Endothelial cell of umbilical vein (primary cell): ENCODE measurements at regions not wholly inside any gene's neighbourhood (a gene's known extent, or its start where the extent isn't known, plus 50 kb on each side); places are given as distances from the start of the nearest gene placed in this dataset.

Experiments used
- BruUV-seq: library from RNA; stranded (reverse); fragments of 400-500 nt; replicated peaks from 2 replicates; lab custom pipeline; 2021; lab: Mats Ljungman, UMichigan
- CTCF ChIA-PET: fragments of 300-600, 350-600 bp; sonication (Branson Sonifier 250); formaldehyde crosslinking; loops from one replicate; lab custom pipeline; 2021; ENCODE audit warnings: antibody characterized with exemption, inconsistent platforms; lab: Charles Lee
- POLR2A ChIA-PET: fragments of 300-600, 350-600 bp; sonication (Branson Sonifier 250); formaldehyde crosslinking; loops from one replicate; lab custom pipeline; 2021; ENCODE audit warnings: antibody characterized with exemption, inconsistent platforms; lab: Charles Lee
- DNase-seq: peaks from one replicate; pipeline ENCODE4 v3.0.0-alpha.2; 2011; ENCODE audit warnings: low read depth, low spot score
- FAIRE-seq: peaks from 2 replicates; lab custom pipeline; 2011; peaks lifted over from hg19 to GRCh38; lab: Jason Lieb, UNC
- H2AFZ ChIP-seq: 2 replicates; pipeline ENCODE4 v1.6.0; 2012; ENCODE audit warnings: low read depth, low read length, control low read depth, inconsistent platforms
- H3K27ac ChIP-seq: 2 replicates; pipeline ENCODE4 v1.5.1; 2011; ENCODE audit warnings: low read depth, mild to moderate bottlenecking, control low read depth, low read length, moderate library complexity; ENCODE audit not compliant: insufficient read depth
- H3K27me3 ChIP-seq, 2 experiments: 2 replicates each; pipeline versions ENCODE4 v1.6.0 to v1.6.1; 2011; ENCODE audit warnings: low read length in 2 of 2, mixed read lengths in 1 of 2; ENCODE audit not compliant: control insufficient read depth in 2 of 2, insufficient read depth in 2 of 2
- H3K36me3 ChIP-seq, 2 experiments: 2 replicates in 1 of 2; 3 replicates in 1 of 2; pipeline ENCODE4 v1.5.1; 2011; ENCODE audit warnings: low read length in 2 of 2, mild to moderate bottlenecking in 1 of 2, moderate library complexity in 1 of 2; ENCODE audit not compliant: control insufficient read depth in 2 of 2, insufficient read depth in 2 of 2; ENCODE audit errors: extremely low read depth in 1 of 2
- H3K4me1 ChIP-seq: 3 replicates; pipeline ENCODE4 v1.5.1; 2011; ENCODE audit warnings: mild to moderate bottlenecking, low read length; ENCODE audit not compliant: control insufficient read depth, insufficient read depth; ENCODE audit errors: extremely low read depth
- H3K4me2 ChIP-seq: 2 replicates; pipeline ENCODE4 v1.6.1; 2011; ENCODE audit warnings: low read length, control low read depth, mixed read lengths; ENCODE audit not compliant: insufficient read depth
- H3K4me3 ChIP-seq, 3 experiments: fragments of 200-600 bp in 1 of 3; sonication (generic), shearing (Covaris generic) in 1 of 3; replicated peaks in 1 of 3; 2 replicates each; pipeline ENCODE4 v1.5.1; 2011 to 2016; ENCODE audit warnings: control low read depth in 3 of 3, low read length in 3 of 3, mild to moderate bottlenecking in 2 of 3, inconsistent platforms in 1 of 3, low read depth in 1 of 3, moderate library complexity in 1 of 3; ENCODE audit not compliant: insufficient read depth in 1 of 3
- H3K79me2 ChIP-seq: 2 replicates; pipeline ENCODE4 v1.6.0; 2012; ENCODE audit warnings: low read length, inconsistent platforms; ENCODE audit not compliant: control insufficient read depth, insufficient read depth
- H3K9ac ChIP-seq: replicated peaks from 2 replicates; pipeline ENCODE3; 2011; ENCODE audit warnings: low read length, control low read depth; ENCODE audit not compliant: insufficient read depth; ENCODE audit errors: extremely low read depth
- H3K9me1 ChIP-seq: replicated peaks from 3 replicates; pipeline ENCODE4 v1.6.0; 2011; ENCODE audit warnings: mild to moderate bottlenecking, low read length; ENCODE audit not compliant: control insufficient read depth, insufficient read depth; ENCODE audit errors: extremely low read depth
- H3K9me3 ChIP-seq: replicated peaks from 2 replicates; pipeline ENCODE4 v1.5.1; 2012; ENCODE audit warnings: low read length, inconsistent platforms; ENCODE audit not compliant: control insufficient read depth, insufficient read depth
- H4K20me1 ChIP-seq: replicated peaks from 2 replicates; pipeline ENCODE3; 2011; ENCODE audit warnings: mild to moderate bottlenecking, low read length; ENCODE audit not compliant: control insufficient read depth, insufficient read depth; ENCODE audit errors: extremely low read depth
- EZH2 ChIP-seq: IDR thresholded peaks from 2 replicates; pipeline ENCODE4 v1.6.1; 2012; ENCODE audit warnings: borderline replicate concordance, low read depth, mild to moderate bottlenecking, moderate library complexity, low read length, inconsistent platforms; ENCODE audit not compliant: severe bottlenecking
- FOS ChIP-seq: IDR thresholded peaks from 2 replicates; pipeline ENCODE4 v1.6.1; 2011; ENCODE audit warnings: mild to moderate bottlenecking, low read length, moderate library complexity, borderline replicate concordance; ENCODE audit not compliant: insufficient read depth
- GATA2 ChIP-seq: IDR thresholded peaks from 2 replicates; pipeline ENCODE4 v1.7.0; 2011; ENCODE audit warnings: low read depth, mild to moderate bottlenecking, moderate library complexity, mixed read lengths, low read length; ENCODE audit not compliant: insufficient read length, insufficient read depth
- JUN ChIP-seq: IDR thresholded peaks from 2 replicates; pipeline ENCODE4 v1.6.1; 2011; ENCODE audit warnings: borderline replicate concordance, low read depth; ENCODE audit not compliant: insufficient read length, insufficient read depth
- MYC ChIP-seq: IDR thresholded peaks from one replicate; pipeline ENCODE4 v1.6.1; 2011; ENCODE audit warnings: mild to moderate bottlenecking, low read depth, low read length
- POLR2A ChIP-seq: IDR thresholded peaks from 2 replicates; pipeline ENCODE4 v1.6.1; 2012; ENCODE audit warnings: low read depth, mild to moderate bottlenecking, control low read depth, low read length
- POLR2AphosphoS5 ChIP-seq: IDR thresholded peaks from 2 replicates; pipeline ENCODE4 v1.6.1; 2012; ENCODE audit warnings: low read depth, mild to moderate bottlenecking, control low read depth, low read length, moderate library complexity; ENCODE audit not compliant: insufficient read depth
- dilution Hi-C: fragments of 300-500 bp; cut with MboI; formaldehyde crosslinking; loops from one replicate; pipeline ENCODE4 v1.15.0; 2019; ENCODE audit warnings: low sequenced_read_pairs; ENCODE audit not compliant: extremely low pct_ligation_motif_present
- intact Hi-C: fragments of 100-400 bp; cut with micrococcal nuclease; formaldehyde crosslinking; loops from one replicate; pipeline ENCODE4 v1.10.0; 2022
- TF ChIP-seq, protein P1 (sequence below), 2 donors: IDR thresholded peaks; 1 replicate in 1 of 2; 2 replicates in 1 of 2; pipeline ENCODE4 v1.5.1; 2011; ENCODE audit warnings: low read length in 2 of 2, mild to moderate bottlenecking in 2 of 2, moderate library complexity in 2 of 2, control low read depth in 1 of 2, inconsistent platforms in 1 of 2, low read depth in 1 of 2; ENCODE audit not compliant: insufficient read depth in 1 of 2; ENCODE audit errors: extremely low read depth in 1 of 2
- TF ChIP-seq, protein P2 (sequence below): IDR thresholded peaks from 2 replicates; pipeline ENCODE4 v1.6.1; 2011; ENCODE audit not compliant: insufficient read depth, insufficient read length

DNA sequence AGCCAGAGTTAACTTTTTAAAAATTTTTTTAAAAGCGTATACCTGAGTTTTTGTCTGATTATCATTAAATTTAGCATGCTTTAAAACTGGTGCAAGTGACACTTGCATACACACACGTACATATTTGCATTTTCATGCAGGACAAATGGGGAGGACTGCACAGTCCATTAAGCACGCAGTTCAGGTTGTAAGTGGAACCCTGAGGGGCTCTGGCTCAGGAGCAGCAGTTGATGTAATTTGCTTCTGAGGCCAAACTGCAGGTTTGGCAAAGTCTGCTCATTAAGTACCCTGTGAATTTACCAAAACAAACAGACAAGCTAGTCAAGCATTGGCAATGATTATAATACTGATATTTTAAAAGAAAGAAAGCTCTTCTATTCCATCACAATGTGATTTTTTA, 215.8 kb upstream of the PFKP start:
- Histone ChIP-seq H3K9me3 (no peaks in the 10 kb centered on the region), H3K4me1 (no peaks in the 10 kb centered on the region), H3K27me3 (peaks cover 0 to 2% of the 10 kb centered on the region in 2 experiments), H3K9ac (no peak overlapping the region), H4K20me1 (no peaks in the 10 kb centered on the region), H2AFZ (no peak overlapping the region), H3K4me3 (no peak overlapping the region), H3K79me2 (no peaks in the 10 kb centered on the region), H3K9me1 (no peaks in the 10 kb centered on the region), H3K27ac (no peak overlapping the region), H3K36me3 (no peaks in the 10 kb centered on the region), H3K4me2 (no peak overlapping the region)
- BruUV-seq, result no TSS peak
- dilution Hi-C loops, result no loop called here
- no peak for TF ChIP-seq MYC
- TF ChIP-seq POLR2AphosphoS5, result no peak
- TF ChIP-seq, protein P1, sequence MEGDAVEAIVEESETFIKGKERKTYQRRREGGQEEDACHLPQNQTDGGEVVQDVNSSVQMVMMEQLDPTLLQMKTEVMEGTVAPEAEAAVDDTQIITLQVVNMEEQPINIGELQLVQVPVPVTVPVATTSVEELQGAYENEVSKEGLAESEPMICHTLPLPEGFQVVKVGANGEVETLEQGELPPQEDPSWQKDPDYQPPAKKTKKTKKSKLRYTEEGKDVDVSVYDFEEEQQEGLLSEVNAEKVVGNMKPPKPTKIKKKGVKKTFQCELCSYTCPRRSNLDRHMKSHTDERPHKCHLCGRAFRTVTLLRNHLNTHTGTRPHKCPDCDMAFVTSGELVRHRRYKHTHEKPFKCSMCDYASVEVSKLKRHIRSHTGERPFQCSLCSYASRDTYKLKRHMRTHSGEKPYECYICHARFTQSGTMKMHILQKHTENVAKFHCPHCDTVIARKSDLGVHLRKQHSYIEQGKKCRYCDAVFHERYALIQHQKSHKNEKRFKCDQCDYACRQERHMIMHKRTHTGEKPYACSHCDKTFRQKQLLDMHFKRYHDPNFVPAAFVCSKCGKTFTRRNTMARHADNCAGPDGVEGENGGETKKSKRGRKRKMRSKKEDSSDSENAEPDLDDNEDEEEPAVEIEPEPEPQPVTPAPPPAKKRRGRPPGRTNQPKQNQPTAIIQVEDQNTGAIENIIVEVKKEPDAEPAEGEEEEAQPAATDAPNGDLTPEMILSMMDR (IDR thresholded peaks at IDR 0.05; ENCODE audit: extremely low read depth in 1 of 2, insufficient read depth in 1 of 2, low read depth in 1 of 2, low read length in 2 of 2), result no peak
- no peak for TF ChIP-seq GATA2
- no peak for TF ChIP-seq POLR2A
- no peak for TF ChIP-seq EZH2
- no peak for TF ChIP-seq FOS
- TF ChIP-seq, protein P2, sequence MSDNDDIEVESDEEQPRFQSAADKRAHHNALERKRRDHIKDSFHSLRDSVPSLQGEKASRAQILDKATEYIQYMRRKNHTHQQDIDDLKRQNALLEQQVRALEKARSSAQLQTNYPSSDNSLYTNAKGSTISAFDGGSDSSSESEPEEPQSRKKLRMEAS, result no peak
- no peak for TF ChIP-seq JUN
- CTCF ChIA-PET, result interaction anchor here (1.2 kb wide), 1 partner anchor 8 kb away, joined by 3 read pairs; no protein-coding TSS in a partner anchor
- DNase-seq (no peak), FAIRE-seq (no peak)
- intact Hi-C loops, result no loop called here
- POLR2A ChIA-PET, result no interaction called here
